Central memory CD8-positive, alpha-beta T cell (primary cell): ENCODE measurements at regions not wholly inside any gene's neighbourhood (a gene's known extent, or its start where the extent isn't known, plus 50 kb on each side); places are given as distances from the start of the nearest gene placed in this dataset.

Experiments
- ATAC-seq: fragments of 150-1000 bp; cut with Tn5 transposase; replicated peaks from 2 replicates; pipeline ENCODE4 v1.10.0; 2022; ENCODE audit warnings: mild to moderate bottlenecking, moderate FRiP score, moderate number of reproducible peaks; ENCODE audit not compliant: poor library complexity, severe bottlenecking; ENCODE audit errors: extremely low read depth
- DNase-seq, 2 donors: peaks; one replicate each; pipeline ENCODE4 v3.0.0; 2021; ENCODE audit warnings: low spot score in 2 of 2
- H3K27ac Mint-ChIP-seq: one replicate; pipeline ENCODE4 v1.8.0; 2022; ENCODE audit warnings: low read depth, mild to moderate bottlenecking, moderate library complexity, mixed read lengths
- H3K27me3 Mint-ChIP-seq: one replicate; pipeline ENCODE4 v1.8.0; 2022; ENCODE audit warnings: mixed read lengths
- H3K36me3 Mint-ChIP-seq: one replicate; pipeline ENCODE4 v1.8.0; 2022; ENCODE audit warnings: mild to moderate bottlenecking, moderate library complexity, mixed read lengths; ENCODE audit not compliant: insufficient read depth
- H3K4me1 Mint-ChIP-seq: one replicate; pipeline ENCODE4 v1.8.0; 2022; ENCODE audit warnings: mixed read lengths
- H3K4me3 Mint-ChIP-seq: one replicate; pipeline ENCODE4 v1.8.0; 2022; ENCODE audit warnings: mild to moderate bottlenecking, moderate library complexity, mixed read lengths
- H3K9me3 Mint-ChIP-seq: one replicate; pipeline ENCODE4 v1.8.0; 2022; ENCODE audit warnings: mixed read lengths

DNA sequence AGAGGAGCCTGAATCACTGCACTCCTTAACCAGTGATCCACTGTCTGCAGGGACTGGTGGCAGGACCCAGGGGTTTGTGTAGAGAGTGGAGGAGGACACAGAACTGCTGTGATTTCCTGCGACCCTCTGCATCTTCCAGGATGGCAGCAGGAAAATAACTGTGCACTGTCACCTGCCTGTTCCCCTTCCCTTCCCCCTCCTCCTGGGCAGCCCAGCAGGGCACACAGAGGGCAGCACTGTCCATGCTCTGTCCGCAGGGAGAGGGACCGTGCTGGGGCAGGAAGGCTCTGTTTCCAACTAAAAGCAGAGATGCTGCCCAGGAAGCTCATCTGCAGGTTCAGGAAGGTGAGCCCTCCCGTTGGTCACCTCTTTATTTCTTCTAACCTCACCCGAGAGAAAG, 168.7 kb downstream of the ZBTB18 start:
- H3K27ac Mint-ChIP-seq, result no peak overlapping the region
- H3K4me3 Mint-ChIP-seq, result no peak overlapping the region
- H3K4me1 Mint-ChIP-seq, result no peaks in the 10 kb centered on the region
- no peak for DNase-seq
- no peaks in the 10 kb centered on the region for H3K36me3 Mint-ChIP-seq
- H3K9me3 Mint-ChIP-seq, result no peaks in the 10 kb centered on the region
- no peak for ATAC-seq
- H3K27me3 Mint-ChIP-seq, result peaks cover 74% of the 10 kb centered on the region

DNA sequence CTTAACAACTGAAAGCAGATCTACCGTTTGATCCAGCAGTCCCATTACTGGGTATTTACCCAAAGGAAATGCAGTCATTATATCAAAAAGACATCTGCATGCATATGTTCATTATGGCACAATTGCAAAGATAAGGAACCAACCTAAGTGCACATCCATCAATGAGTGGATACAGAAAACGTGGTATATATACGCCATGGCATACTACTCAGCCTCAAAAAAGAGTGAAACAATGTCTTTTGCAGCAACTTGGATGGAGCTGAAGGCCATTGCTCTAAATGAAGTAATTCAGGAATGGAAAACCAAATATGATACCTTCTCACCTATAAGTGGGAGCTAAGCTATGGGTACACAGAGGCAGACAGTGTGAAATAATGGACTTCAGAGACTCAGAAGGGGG, 169.3 kb downstream of the ZBTB18 start:
- DNase-seq (no peak), ATAC-seq (no peak)
- no peaks in the 10 kb centered on the region for H3K36me3 Mint-ChIP-seq
- no peaks in the 10 kb centered on the region for H3K4me1 Mint-ChIP-seq
- no peak overlapping the region for H3K4me3 Mint-ChIP-seq
- peaks cover 74% of the 10 kb centered on the region for H3K27me3 Mint-ChIP-seq
- no peaks in the 10 kb centered on the region for H3K9me3 Mint-ChIP-seq
- H3K27ac Mint-ChIP-seq, result no peak overlapping the region

DNA sequence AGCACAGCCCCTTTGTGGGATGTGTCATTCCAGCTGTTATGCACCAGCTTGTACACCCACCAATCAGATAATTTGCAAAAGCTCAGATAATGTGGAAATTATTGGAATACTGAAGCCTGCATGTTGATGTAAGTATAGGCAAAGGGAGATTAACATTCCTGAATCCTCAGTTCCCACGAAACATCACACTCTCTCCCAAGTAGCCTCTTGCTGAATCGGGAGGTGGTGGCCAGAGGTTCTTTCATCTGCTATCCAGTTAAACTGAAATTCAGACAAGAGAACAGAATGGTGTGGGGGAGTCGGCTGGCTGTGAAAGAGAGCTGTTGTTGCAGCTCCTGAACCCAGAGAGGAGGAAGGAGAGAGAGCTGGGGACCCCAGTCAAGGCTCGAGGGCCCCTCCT, 170.9 kb downstream of the ZBTB18 start:
- Mint-ChIP-seq H3K27me3 (peaks cover 75% of the 10 kb centered on the region), H3K4me3 (no peak overlapping the region), H3K36me3 (no peaks in the 10 kb centered on the region), H3K27ac (no peak overlapping the region), H3K9me3 (no peaks in the 10 kb centered on the region), H3K4me1 (no peaks in the 10 kb centered on the region)
- no peak for ATAC-seq
- DNase-seq, result no peak

DNA sequence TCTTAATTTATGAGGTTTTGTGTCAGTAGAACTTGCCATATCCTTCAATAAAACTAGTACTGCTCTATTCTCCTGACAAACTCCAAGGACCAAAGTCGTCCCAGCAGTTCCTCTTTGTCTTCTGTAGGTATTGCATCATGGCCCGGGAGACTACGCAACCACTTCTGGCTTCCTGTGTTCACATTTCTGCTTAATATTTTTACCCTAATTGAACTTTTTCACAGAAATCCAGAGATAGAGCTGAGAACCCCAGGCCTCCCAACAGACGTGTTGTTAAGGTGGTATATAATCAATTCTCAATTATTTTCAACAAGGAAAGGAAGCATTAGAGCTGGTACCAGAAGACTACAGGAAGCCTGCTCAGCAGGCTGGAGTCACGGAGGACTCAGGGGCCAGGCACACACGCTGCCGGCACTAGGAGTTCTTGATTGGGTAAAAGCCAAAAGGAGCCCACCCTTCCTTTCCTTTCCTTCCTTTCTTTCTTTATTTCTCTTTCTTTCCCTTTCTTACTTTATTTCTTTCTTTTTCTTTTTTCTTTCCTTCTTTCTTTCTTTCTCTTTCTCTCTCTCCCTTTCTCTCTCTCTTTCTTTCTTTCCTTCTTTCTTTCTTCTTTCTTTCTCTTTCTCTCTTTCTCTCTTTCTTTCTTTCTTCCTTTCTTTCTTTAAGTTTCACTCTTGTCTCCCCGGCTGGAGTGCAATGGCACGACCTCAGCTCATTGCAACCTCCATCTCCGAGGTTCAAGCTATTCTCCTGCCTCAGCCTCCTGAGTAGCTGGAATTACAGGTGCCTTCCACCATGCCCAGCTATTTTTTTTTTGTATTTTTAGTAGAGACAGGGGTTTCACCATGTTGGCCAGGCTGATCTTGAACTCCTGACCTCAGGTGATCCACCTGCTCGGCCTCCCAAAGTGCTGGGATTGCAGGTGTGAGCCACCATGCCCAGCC, 173.7 kb downstream of the ZBTB18 start:
- Mint-ChIP-seq H3K27ac (no peak overlapping the region), H3K36me3 (no peaks in the 10 kb centered on the region), H3K9me3 (no peaks in the 10 kb centered on the region), H3K4me3 (no peak overlapping the region), H3K27me3 (peaks cover 77% of the 10 kb centered on the region), H3K4me1 (no peaks in the 10 kb centered on the region)
- ATAC-seq, result no peak
- DNase-seq, result no peak

DNA sequence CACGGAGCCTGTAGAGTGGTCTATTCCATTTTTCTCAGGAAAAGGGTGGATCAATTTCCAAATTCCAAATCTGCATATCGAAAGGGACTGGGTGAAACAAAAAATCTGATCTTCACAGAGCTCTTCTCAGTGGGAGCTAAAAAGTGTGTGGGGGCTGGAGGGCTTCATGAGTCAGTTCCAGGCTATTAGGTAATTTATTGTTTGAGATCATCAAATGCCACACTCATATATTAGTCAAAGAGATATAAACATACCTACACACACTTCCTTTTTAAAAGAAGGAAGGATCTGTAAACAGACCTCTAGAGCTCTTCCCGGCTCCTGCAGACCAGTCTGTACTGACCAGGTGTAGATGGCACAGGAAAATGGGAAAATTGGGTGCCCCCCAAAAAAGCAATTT, 175.4 kb downstream of the ZBTB18 start:
- DNase-seq (no peak), ATAC-seq (no peak)
- H3K27ac Mint-ChIP-seq, result no peak overlapping the region
- H3K4me3 Mint-ChIP-seq, result no peak overlapping the region
- no peaks in the 10 kb centered on the region for H3K9me3 Mint-ChIP-seq
- H3K36me3 Mint-ChIP-seq, result no peaks in the 10 kb centered on the region
- H3K4me1 Mint-ChIP-seq, result no peaks in the 10 kb centered on the region
- peaks cover 85% of the 10 kb centered on the region for H3K27me3 Mint-ChIP-seq

DNA sequence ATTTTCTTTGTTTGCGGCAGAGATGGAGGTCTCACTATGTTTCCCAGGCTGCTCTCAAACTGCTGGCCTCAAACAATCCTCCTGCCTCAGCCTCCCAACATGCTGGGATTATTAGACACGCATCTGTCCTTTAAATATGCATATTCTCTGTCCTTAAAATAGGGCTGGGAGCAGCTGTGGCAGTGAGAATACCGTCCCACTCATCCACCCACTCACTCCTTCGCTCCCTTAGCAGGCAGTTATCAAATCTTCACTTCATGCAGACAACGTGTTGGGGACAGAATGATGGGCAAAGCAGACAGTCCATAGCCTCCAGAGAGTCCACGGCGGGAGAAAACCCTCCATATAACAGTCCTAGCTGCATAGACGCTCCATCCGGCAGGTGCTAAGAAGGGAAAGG, 179.4 kb downstream of the ZBTB18 start:
- H3K27me3 Mint-ChIP-seq, result peaks cover 73% of the 10 kb centered on the region
- H3K4me3 Mint-ChIP-seq, result no peak overlapping the region
- DNase-seq (no peak), ATAC-seq (no peak)
- H3K36me3 Mint-ChIP-seq, result no peaks in the 10 kb centered on the region
- H3K27ac Mint-ChIP-seq, result no peak overlapping the region
- no peaks in the 10 kb centered on the region for H3K4me1 Mint-ChIP-seq
- H3K9me3 Mint-ChIP-seq, result no peaks in the 10 kb centered on the region

DNA sequence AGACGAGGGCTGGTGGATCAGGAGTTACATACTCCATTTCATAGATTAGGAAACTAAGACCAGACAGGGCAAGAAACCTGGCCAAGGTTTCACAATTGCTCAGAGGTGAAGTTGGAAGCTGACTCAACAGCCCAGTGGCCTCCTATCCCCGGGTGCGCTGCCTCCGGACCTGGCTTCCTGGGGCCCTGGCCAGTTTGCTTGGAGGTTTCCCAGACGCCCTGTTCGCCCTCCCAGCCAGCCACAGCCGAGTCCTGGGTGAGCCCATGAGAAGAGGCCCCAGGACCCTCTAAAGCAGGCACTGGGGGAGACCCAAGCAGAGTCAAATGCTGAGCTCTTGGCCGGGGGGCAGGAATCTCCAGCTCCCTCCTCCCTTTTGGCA, 180.1 kb downstream of the ZBTB18 start:
- peaks cover 68% of the 10 kb centered on the region for H3K27me3 Mint-ChIP-seq
- no peak overlapping the region for H3K27ac Mint-ChIP-seq
- DNase-seq, result no peak
- no peaks in the 10 kb centered on the region for H3K9me3 Mint-ChIP-seq
- no peak overlapping the region for H3K4me3 Mint-ChIP-seq
- H3K36me3 Mint-ChIP-seq, result no peaks in the 10 kb centered on the region
- no peaks in the 10 kb centered on the region for H3K4me1 Mint-ChIP-seq
- no peak for ATAC-seq

DNA sequence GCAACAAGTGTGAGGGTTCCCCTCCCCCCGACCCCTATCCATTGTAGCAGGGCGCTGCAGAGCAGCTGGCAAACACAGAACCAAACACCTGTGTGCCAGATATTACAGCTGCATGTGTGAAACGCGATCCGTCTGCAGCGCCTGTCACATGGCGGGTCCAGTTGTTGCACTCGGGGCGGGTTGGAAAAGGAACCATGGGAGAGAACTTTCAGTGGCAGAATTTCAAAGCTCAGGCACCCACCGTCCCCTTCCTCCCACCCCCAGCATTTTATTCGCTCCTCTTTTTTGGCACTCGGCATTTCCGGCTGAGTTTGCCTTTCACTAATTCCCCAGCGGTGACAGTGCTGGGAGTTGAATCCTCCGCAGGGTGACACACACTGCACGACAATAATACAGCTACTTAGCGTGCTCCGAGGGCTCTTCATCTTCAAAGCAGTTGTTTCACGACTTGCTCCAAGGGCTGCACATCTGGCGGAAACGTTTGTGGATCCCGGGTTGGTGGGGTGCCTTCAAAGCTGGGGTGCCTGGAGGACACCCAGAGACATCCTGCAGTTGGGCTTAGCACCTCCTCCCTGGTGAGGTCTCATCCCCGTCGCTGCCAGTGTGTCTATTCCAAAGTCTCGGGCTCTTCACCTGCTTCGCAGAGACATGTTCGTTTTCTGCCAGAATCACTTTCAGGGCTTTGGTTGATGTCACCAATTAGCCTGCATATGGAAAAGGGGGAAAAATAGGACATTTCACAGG, 180.7 kb downstream of the ZBTB18 start:
- Mint-ChIP-seq H3K36me3 (no peaks in the 10 kb centered on the region), H3K27ac (no peak overlapping the region), H3K9me3 (no peaks in the 10 kb centered on the region), H3K4me3 (no peak overlapping the region), H3K4me1 (no peaks in the 10 kb centered on the region), H3K27me3 (peaks cover 62% of the 10 kb centered on the region)
- DNase-seq (no peak), ATAC-seq (no peak)

DNA sequence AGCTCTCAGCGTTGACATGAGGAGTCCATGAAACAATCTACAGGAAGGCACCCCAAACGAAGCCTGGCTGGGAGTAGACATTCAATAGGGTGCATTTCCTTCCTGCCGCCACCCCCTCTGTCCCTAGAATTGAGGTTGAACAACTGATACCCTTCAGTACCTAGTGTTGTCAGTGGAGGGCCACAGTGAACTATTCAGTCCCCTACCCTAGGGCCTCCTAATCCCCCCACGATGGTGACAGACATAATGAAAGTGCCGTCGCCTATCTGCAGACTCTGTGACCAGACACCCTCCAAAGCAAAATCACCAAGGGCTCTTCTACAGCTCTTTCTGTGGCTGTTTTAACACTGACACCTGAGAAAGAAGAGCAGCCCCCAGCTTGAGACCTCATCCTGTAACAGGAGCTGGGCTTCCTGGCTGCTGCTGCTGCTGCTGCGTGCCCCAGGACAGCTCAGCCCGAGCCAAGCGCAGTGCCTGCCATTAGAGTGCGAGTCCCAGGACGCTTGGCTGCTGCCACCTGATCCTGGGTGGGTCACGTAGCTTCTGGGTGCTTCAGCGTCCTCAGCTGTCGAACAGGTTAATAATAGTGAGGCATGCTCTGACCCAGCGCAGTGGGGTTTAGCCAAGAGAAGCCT, 183.0 kb downstream of the ZBTB18 start:
- Mint-ChIP-seq H3K27me3 (peaks cover 39% of the 10 kb centered on the region), H3K9me3 (no peaks in the 10 kb centered on the region), H3K27ac (no peak overlapping the region), H3K4me1 (no peaks in the 10 kb centered on the region), H3K36me3 (no peaks in the 10 kb centered on the region), H3K4me3 (no peak overlapping the region)
- ATAC-seq (no peak), DNase-seq (no peak)

DNA sequence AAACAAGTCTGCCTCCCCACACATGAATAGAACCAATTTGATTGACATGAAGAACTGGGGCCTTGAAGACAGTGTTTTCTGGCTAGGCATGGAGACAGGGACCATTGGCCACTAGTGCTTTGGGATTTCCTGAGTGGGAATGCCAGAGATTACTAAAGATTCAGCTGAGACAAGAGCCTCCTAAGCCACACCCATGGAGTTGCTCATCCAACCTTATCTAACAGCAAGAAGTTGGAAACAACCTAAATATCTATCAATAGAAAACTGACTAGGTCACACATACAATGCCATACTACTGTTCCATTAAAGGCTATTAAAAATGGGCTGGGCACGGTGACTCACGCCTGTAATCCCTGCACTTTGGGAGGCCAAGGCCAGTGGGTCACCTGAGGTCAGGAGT, 184.1 kb downstream of the ZBTB18 start:
- no peak for DNase-seq
- Mint-ChIP-seq H3K4me1 (no peaks in the 10 kb centered on the region), H3K4me3 (no peak overlapping the region), H3K27ac (no peak overlapping the region), H3K9me3 (no peaks in the 10 kb centered on the region), H3K36me3 (no peaks in the 10 kb centered on the region), H3K27me3 (peaks cover 29% of the 10 kb centered on the region)
- no peak for ATAC-seq

DNA sequence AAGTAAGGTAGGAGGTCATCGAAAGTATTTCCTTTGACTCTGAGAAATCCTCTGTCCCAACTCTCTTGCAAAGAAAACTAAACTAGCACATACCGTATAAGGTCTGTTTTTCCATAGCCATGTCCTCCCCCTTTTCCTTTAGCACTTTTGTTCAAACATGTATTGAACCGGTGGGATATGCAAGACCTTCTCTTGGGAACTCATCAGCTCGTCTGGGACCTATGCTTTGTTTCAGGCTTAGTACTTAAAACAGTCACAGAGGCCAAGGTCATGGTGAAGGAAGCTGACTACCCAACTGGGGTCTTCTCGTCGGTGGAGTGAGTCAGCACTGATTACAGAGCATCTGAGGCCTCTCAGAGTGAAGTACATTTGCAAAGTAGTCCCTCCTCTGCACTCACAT, 185.0 kb downstream of the ZBTB18 start:
- no peaks in the 10 kb centered on the region for H3K9me3 Mint-ChIP-seq
- DNase-seq, result no peak
- peaks cover 20% of the 10 kb centered on the region for H3K27me3 Mint-ChIP-seq
- H3K4me1 Mint-ChIP-seq, result no peaks in the 10 kb centered on the region
- no peak for ATAC-seq
- no peak overlapping the region for H3K4me3 Mint-ChIP-seq
- no peaks in the 10 kb centered on the region for H3K36me3 Mint-ChIP-seq
- H3K27ac Mint-ChIP-seq, result no peak overlapping the region

DNA sequence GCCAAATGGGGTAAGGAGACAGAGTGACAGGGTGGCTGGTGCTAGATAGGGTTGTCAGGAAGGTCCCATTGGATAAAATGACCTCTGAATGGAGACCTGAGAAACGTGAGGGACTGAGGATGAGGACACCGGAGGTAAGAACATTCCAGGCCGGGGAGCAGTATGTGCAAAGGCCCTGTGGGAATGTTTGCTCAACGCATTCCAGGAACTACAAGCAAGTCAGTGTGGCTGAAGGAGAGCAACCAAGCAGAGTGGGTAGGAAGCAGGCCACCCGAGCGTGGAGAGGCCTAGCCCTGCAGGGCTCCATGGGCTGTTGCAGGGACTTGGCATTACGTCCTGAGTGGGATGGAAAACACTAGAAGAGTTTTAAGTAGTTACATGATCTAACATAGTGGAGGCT, 185.6 kb downstream of the ZBTB18 start:
- DNase-seq, result no peak
- no peaks in the 10 kb centered on the region for H3K4me1 Mint-ChIP-seq
- H3K27ac Mint-ChIP-seq, result no peak overlapping the region
- no peak overlapping the region for H3K4me3 Mint-ChIP-seq
- no peaks in the 10 kb centered on the region for H3K36me3 Mint-ChIP-seq
- ATAC-seq, result no peak
- peaks cover 14% of the 10 kb centered on the region for H3K27me3 Mint-ChIP-seq
- no peaks in the 10 kb centered on the region for H3K9me3 Mint-ChIP-seq

DNA sequence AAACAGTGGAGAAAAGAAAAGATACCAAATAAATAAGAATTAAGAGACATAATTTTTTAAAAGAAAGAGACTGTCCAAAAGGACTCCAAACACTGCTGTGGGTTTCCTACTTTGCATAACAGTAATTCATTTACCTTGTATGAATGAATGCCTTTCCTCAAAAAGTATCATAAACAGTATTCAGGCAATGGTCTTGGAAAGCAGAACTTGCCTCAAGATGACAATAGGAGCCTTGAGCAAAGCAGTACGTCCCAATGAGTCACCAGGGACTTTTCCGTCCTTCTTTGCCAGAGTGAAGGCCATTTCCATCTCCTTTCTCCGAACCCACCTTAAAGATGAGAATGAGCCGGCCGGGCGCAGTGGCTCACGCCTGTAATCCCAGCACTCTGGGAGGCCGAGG, 186.4 kb downstream of the ZBTB18 start:
- Mint-ChIP-seq H3K4me1 (no peaks in the 10 kb centered on the region), H3K4me3 (no peak overlapping the region), H3K9me3 (no peaks in the 10 kb centered on the region), H3K27me3 (peaks cover 6% of the 10 kb centered on the region), H3K36me3 (no peaks in the 10 kb centered on the region), H3K27ac (no peak overlapping the region)
- no peak for ATAC-seq
- DNase-seq, result no peak
